GM12878 (cell line): ENCODE measurements at regions not wholly inside any gene's neighbourhood (a gene's known extent, or its start where the extent isn't known, plus 50 kb on each side); places are given as distances from the start of the nearest gene placed in this dataset.

Source experiments
- ATF7 ChIP-seq: fragments of 450-650 bp; IDR thresholded peaks from 2 replicates; pipeline ENCODE4 v1.6.1; 2016; ENCODE audit warnings: low read depth, mild to moderate bottlenecking
- BMI1 ChIP-seq: fragments of 450-650 bp; IDR thresholded peaks from 2 replicates; pipeline ENCODE4 v1.6.1; 2016; ENCODE audit warnings: mild to moderate bottlenecking, moderate library complexity, borderline replicate concordance
- CBX3 ChIP-seq: fragments of 200-600 bp; sonication (generic); IDR thresholded peaks from 2 replicates; pipeline ENCODE4 v1.6.1; 2016; ENCODE audit warnings: low read depth, borderline replicate concordance
- DPF2 ChIP-seq: fragments of 450-650 bp; IDR thresholded peaks from 2 replicates; pipeline ENCODE4 v1.6.1; 2017; ENCODE audit warnings: mild to moderate bottlenecking
- LARP7 ChIP-seq: fragments of 450-650 bp; IDR thresholded peaks from 2 replicates; pipeline ENCODE4 v1.6.1; 2017; ENCODE audit warnings: mild to moderate bottlenecking
- WRNIP1 ChIP-seq: IDR thresholded peaks from 2 replicates; pipeline ENCODE4 v1.6.1; 2011; ENCODE audit warnings: low read depth, low read length, improper control_type of control experiment, borderline replicate concordance
- TF ChIP-seq, protein P1 (sequence below): fragments of 150-350 bp; IDR thresholded peaks from 2 replicates; pipeline ENCODE4 v1.6.1; 2014; ENCODE audit warnings: mild to moderate bottlenecking, low read depth, low read length
- TF ChIP-seq, protein P2 (sequence below): fragments of 450-650 bp; IDR thresholded peaks from 2 replicates; pipeline ENCODE4 v1.6.1; 2017; ENCODE audit warnings: mild to moderate bottlenecking
- TF ChIP-seq, protein P3 (sequence below): fragments of 450-650 bp; IDR thresholded peaks from 2 replicates; pipeline ENCODE4 v1.6.1; 2017; ENCODE audit warnings: mild to moderate bottlenecking, moderate library complexity

DNA sequence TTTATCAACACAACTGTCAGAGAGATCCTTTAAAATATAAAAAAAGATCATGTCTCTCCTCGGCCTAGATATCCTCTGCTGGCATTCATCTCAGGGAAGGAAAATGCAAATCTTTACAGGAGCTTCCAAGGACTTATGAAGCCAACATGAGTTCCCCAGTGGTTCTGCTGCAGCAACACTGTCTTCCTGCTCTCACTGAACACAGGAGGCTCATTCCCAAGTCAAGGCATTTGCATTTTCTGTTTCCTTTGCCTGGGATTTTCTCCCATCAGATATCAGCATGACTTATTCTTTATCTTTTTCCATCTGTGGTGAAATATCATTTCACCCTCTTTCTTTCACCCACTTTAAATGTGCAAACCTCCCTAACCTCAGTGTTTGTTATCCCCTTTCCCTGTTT lies 513.8 kb upstream of the ZP4 start (continued):
- TF ChIP-seq ATF7 (no peak), DPF2 (no peak), CBX3 (no peak), WRNIP1 (no peak), BMI1 (no peak), LARP7 (no peak)
- TF ChIP-seq, protein P1, sequence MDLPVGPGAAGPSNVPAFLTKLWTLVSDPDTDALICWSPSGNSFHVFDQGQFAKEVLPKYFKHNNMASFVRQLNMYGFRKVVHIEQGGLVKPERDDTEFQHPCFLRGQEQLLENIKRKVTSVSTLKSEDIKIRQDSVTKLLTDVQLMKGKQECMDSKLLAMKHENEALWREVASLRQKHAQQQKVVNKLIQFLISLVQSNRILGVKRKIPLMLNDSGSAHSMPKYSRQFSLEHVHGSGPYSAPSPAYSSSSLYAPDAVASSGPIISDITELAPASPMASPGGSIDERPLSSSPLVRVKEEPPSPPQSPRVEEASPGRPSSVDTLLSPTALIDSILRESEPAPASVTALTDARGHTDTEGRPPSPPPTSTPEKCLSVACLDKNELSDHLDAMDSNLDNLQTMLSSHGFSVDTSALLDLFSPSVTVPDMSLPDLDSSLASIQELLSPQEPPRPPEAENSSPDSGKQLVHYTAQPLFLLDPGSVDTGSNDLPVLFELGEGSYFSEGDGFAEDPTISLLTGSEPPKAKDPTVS, result no peak
- TF ChIP-seq, protein P2, sequence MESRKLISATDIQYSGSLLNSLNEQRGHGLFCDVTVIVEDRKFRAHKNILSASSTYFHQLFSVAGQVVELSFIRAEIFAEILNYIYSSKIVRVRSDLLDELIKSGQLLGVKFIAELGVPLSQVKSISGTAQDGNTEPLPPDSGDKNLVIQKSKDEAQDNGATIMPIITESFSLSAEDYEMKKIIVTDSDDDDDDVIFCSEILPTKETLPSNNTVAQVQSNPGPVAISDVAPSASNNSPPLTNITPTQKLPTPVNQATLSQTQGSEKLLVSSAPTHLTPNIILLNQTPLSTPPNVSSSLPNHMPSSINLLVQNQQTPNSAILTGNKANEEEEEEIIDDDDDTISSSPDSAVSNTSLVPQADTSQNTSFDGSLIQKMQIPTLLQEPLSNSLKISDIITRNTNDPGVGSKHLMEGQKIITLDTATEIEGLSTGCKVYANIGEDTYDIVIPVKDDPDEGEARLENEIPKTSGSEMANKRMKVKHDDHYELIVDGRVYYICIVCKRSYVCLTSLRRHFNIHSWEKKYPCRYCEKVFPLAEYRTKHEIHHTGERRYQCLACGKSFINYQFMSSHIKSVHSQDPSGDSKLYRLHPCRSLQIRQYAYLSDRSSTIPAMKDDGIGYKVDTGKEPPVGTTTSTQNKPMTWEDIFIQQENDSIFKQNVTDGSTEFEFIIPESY, result no peak
- TF ChIP-seq, protein P3, sequence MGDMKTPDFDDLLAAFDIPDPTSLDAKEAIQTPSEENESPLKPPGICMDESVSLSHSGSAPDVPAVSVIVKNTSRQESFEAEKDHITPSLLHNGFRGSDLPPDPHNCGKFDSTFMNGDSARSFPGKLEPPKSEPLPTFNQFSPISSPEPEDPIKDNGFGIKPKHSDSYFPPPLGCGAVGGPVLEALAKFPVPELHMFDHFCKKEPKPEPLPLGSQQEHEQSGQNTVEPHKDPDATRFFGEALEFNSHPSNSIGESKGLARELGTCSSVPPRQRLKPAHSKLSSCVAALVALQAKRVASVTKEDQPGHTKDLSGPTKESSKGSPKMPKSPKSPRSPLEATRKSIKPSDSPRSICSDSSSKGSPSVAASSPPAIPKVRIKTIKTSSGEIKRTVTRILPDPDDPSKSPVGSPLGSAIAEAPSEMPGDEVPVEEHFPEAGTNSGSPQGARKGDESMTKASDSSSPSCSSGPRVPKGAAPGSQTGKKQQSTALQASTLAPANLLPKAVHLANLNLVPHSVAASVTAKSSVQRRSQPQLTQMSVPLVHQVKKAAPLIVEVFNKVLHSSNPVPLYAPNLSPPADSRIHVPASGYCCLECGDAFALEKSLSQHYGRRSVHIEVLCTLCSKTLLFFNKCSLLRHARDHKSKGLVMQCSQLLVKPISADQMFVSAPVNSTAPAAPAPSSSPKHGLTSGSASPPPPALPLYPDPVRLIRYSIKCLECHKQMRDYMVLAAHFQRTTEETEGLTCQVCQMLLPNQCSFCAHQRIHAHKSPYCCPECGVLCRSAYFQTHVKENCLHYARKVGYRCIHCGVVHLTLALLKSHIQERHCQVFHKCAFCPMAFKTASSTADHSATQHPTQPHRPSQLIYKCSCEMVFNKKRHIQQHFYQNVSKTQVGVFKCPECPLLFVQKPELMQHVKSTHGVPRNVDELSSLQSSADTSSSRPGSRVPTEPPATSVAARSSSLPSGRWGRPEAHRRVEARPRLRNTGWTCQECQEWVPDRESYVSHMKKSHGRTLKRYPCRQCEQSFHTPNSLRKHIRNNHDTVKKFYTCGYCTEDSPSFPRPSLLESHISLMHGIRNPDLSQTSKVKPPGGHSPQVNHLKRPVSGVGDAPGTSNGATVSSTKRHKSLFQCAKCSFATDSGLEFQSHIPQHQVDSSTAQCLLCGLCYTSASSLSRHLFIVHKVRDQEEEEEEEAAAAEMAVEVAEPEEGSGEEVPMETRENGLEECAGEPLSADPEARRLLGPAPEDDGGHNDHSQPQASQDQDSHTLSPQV, result no peak
